ENCODE measurements at regions not wholly inside any gene's neighbourhood (a gene's known extent, or its start where the extent isn't known, plus 50 kb on each side); places are given as distances from the start of the nearest gene placed in this dataset.

DNA sequence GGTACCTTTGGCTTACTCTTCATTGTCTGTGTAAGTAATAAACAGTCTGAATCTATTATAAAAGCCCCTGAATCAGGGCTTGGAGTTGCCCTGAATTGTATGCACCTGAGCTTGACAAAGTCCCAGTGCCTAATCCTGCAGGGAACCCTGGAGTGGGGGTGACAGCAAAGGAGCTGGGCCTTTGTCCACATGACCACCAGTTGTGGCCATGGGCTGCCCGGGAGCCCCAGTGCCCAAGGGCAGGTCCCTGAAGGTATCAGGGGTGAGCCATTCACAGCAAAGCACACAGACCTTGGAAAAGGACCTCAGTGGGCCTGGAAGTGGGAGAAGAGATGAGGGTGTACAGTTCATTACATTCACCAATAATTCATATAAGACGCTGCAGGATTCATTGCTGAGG is 94.2 kb downstream of the BANF2 start:
- H3K9me2 ChIP-seq (ENCODE audit: insufficient read depth), result no peaks in the 10 kb centered on the region
- H3K79me2 ChIP-seq (ENCODE audit: insufficient read depth, low read length), result no peaks in the 10 kb centered on the region
- H4K20me1 ChIP-seq (ENCODE audit: insufficient read depth), result no peaks in the 10 kb centered on the region
- H3K4me1 ChIP-seq (ENCODE audit: control insufficient read depth in 1 of 2, insufficient read depth in 2 of 2, low read length in 2 of 2), result no peaks in the 10 kb centered on the region
- no peak overlapping the region for H2AFZ ChIP-seq (ENCODE audit: low read depth, low read length, poor library complexity, severe bottlenecking)
- intact Hi-C loops (cut with micrococcal nuclease), result no loop called here
- H3K4me3 ChIP-seq (replicated peaks in 1 of 2; ENCODE audit: low read depth in 1 of 2, low read length in 2 of 2), result no peak overlapping the region
- no TSS peak for BruUV-seq (replicated peaks)
- H3K27me3 ChIP-seq (ENCODE audit: insufficient read depth, low read length), result no peaks in the 10 kb centered on the region
- TF ChIP-seq, protein P1, sequence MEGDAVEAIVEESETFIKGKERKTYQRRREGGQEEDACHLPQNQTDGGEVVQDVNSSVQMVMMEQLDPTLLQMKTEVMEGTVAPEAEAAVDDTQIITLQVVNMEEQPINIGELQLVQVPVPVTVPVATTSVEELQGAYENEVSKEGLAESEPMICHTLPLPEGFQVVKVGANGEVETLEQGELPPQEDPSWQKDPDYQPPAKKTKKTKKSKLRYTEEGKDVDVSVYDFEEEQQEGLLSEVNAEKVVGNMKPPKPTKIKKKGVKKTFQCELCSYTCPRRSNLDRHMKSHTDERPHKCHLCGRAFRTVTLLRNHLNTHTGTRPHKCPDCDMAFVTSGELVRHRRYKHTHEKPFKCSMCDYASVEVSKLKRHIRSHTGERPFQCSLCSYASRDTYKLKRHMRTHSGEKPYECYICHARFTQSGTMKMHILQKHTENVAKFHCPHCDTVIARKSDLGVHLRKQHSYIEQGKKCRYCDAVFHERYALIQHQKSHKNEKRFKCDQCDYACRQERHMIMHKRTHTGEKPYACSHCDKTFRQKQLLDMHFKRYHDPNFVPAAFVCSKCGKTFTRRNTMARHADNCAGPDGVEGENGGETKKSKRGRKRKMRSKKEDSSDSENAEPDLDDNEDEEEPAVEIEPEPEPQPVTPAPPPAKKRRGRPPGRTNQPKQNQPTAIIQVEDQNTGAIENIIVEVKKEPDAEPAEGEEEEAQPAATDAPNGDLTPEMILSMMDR (IDR thresholded peaks at IDR 0.05 in 2 of 3, conservative IDR thresholded peaks at IDR 0.05 in 1 of 3; ENCODE audit: borderline replicate concordance in 1 of 3, insufficient read depth in 1 of 3, low read depth in 2 of 3, low read length in 2 of 3), result no peak
- TF ChIP-seq FOSL1 (IDR thresholded peaks at IDR 0.05; ENCODE audit: low read depth), result no peak
- no peak for TF ChIP-seq SRF (IDR thresholded peaks at IDR 0.05; ENCODE audit: low read depth)
- TF ChIP-seq ZNF274 (IDR thresholded peaks at IDR 0.05; ENCODE audit: low read depth, low read length), result no peak
- no peak for TF ChIP-seq POLR2A (IDR thresholded peaks at IDR 0.05; ENCODE audit: borderline replicate concordance, extremely low read depth, insufficient read depth, insufficient read length)
- TF ChIP-seq RAD21 (IDR thresholded peaks at IDR 0.05; ENCODE audit: low read depth), result no peak
- no peak for TF ChIP-seq EGR1 (IDR thresholded peaks at IDR 0.05; ENCODE audit: low read depth)
- no peak for TF ChIP-seq TCF7L2 (IDR thresholded peaks at IDR 0.05; ENCODE audit: borderline replicate concordance, extremely low read depth, insufficient read depth, insufficient read length)
- TF ChIP-seq EZH2 (IDR thresholded peaks at IDR 0.05), result no peak
- TF ChIP-seq, protein P2, sequence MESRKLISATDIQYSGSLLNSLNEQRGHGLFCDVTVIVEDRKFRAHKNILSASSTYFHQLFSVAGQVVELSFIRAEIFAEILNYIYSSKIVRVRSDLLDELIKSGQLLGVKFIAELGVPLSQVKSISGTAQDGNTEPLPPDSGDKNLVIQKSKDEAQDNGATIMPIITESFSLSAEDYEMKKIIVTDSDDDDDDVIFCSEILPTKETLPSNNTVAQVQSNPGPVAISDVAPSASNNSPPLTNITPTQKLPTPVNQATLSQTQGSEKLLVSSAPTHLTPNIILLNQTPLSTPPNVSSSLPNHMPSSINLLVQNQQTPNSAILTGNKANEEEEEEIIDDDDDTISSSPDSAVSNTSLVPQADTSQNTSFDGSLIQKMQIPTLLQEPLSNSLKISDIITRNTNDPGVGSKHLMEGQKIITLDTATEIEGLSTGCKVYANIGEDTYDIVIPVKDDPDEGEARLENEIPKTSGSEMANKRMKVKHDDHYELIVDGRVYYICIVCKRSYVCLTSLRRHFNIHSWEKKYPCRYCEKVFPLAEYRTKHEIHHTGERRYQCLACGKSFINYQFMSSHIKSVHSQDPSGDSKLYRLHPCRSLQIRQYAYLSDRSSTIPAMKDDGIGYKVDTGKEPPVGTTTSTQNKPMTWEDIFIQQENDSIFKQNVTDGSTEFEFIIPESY (IDR thresholded peaks at IDR 0.05; ENCODE audit: extremely low read depth, insufficient replicate concordance, low read length), result no peak
- no peak for TF ChIP-seq EZH2phosphoT487 (IDR thresholded peaks at IDR 0.05; ENCODE audit: borderline replicate concordance)
- TF ChIP-seq CBX3 (IDR thresholded peaks at IDR 0.05; ENCODE audit: low read depth), result no peak
- TF ChIP-seq JUND (IDR thresholded peaks at IDR 0.05), result no peak
- TF ChIP-seq, protein P3, sequence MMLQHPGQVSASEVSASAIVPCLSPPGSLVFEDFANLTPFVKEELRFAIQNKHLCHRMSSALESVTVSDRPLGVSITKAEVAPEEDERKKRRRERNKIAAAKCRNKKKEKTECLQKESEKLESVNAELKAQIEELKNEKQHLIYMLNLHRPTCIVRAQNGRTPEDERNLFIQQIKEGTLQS (IDR thresholded peaks at IDR 0.05), result no peak
- no peak for TF ChIP-seq ELF1 (IDR thresholded peaks at IDR 0.05; ENCODE audit: borderline replicate concordance, low read depth)
- no peak for TF ChIP-seq POLR2AphosphoS5 (IDR thresholded peaks at IDR 0.05; ENCODE audit: low read depth, low read length)
- TF ChIP-seq YY1 (IDR thresholded peaks at IDR 0.05; ENCODE audit: extremely low read depth, insufficient replicate concordance, low read depth, low read length), result no peak
- no peaks in the 10 kb centered on the region for H3K9me3 ChIP-seq (ENCODE audit: control insufficient read depth in 1 of 2, insufficient read depth in 1 of 2, low read depth in 1 of 2, low read length in 2 of 2)
- DNase-seq (ENCODE audit: low read depth, low spot score), result no peak
- H3K4me2 ChIP-seq (ENCODE audit: low read length), result no peak overlapping the region
- no peak for ATAC-seq
- no peak overlapping the region for H3K27ac ChIP-seq (ENCODE audit: low read depth, low read length)
- POLR2A ChIA-PET, result no interaction called here
- H3K36me3 ChIP-seq (ENCODE audit: control insufficient read depth in 1 of 2, insufficient read depth in 2 of 2, low read length in 2 of 2), result no peaks in the 10 kb centered on the region
- CTCF ChIA-PET, result no interaction called here
- RAD21 ChIA-PET (ENCODE audit: low non-redundant PET in 1 of 2, low total read pairs in 2 of 2, uncharacterized antibody in 2 of 2, unreplicated experiment in 2 of 2), result no interaction called here
- H3K9ac ChIP-seq (ENCODE audit: low read length), result no peak overlapping the region

Data from HCT116 (cell line).